NB4 (cell line): ENCODE measurements at regions not wholly inside any gene's neighbourhood (a gene's known extent, or its start where the extent isn't known, plus 50 kb on each side); places are given as distances from the start of the nearest gene placed in this dataset.
"Not testable (repeated sequence)": the region's sequence is repeated elsewhere in the genome, so short reads cannot be mapped to it uniquely, and the experiment has no call there.

Experiments
- DNase-seq: peaks from one replicate; pipeline ENCODE4 v3.0.0; 2010; ENCODE audit warnings: low read depth
- H3K4me3 ChIP-seq: one replicate; pipeline ENCODE4 v1.5.1; 2011; ENCODE audit warnings: mild to moderate bottlenecking, low read depth, low read length, moderate library complexity
- MYC ChIP-seq: IDR thresholded peaks from 2 replicates; pipeline ENCODE4 v1.6.1; 2011; ENCODE audit warnings: low read depth, low read length
- POLR2A ChIP-seq: IDR thresholded peaks from 2 replicates; pipeline ENCODE4 v1.6.1; 2011; ENCODE audit warnings: mild to moderate bottlenecking; ENCODE audit not compliant: insufficient read length; ENCODE audit errors: extremely low read depth
- TF ChIP-seq, protein P1 (sequence below): IDR thresholded peaks from 2 replicates; pipeline ENCODE4 v1.6.1; 2011; ENCODE audit warnings: low read depth, low read length
- TF ChIP-seq, protein P2 (sequence below): IDR thresholded peaks from one replicate; pipeline ENCODE4 v1.5.1; 2012; ENCODE audit warnings: low read depth, low read length

DNA sequence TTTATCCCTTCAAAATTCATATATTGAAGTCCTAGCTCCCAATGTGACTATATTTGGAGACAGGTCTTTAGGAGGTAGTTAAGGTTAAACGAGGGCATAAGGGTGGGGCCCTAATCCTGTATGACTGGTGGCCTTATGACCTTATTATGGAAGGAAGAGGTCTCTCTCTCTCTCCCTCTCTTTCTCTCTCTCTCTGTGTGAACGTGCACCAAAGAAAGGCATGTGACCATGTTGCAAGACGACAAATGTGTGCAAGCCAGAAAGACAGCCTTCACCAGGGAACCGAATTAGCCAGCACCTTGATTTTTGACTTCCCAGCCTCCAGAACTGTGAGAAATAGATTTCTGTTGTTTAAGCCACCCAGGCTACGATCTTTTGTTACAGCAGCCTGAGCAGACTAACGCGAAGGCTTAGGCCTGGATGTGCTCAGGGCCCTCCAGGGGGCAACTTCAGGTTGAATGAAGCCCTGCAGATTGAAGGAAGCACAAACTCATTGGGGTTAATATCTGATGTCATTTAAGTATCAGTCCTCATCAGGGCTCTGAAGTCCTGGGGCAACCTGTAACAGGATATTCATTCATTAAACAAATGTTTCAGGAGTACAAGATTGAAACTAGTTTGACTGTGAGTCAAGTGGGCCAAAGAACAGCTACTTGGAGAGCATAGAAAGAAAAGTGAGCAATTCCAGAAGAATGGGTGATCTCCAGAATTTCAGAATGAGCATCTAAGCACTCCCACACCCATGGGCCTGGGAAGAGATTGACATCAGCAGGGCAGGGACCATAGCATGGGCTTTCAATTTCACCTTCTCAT is 157.4 kb upstream of the TNFAIP3 start:
- TF ChIP-seq, protein P1, sequence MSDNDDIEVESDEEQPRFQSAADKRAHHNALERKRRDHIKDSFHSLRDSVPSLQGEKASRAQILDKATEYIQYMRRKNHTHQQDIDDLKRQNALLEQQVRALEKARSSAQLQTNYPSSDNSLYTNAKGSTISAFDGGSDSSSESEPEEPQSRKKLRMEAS, result no peak

DNA sequence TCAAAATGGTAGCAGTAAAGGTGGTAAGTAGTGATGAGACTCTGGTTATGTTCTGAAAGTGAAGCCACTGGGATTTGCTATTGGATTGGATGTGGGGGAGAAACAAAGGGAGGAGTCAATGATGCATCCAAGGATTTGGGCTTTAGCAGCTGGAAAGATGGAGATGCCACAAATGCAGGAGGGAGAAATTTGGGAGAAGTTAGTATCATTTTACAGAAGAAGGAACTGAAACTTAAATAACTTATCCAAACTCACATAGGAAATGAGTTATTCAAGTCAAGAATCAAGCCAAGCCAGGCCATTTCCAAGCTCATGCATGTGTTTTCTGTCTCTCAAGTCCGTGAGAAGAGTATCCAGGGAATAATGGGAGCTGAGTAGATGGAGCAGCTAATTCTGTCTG is 155.1 kb upstream of the TNFAIP3 start:
- no peak for DNase-seq
- TF ChIP-seq, protein P2, sequence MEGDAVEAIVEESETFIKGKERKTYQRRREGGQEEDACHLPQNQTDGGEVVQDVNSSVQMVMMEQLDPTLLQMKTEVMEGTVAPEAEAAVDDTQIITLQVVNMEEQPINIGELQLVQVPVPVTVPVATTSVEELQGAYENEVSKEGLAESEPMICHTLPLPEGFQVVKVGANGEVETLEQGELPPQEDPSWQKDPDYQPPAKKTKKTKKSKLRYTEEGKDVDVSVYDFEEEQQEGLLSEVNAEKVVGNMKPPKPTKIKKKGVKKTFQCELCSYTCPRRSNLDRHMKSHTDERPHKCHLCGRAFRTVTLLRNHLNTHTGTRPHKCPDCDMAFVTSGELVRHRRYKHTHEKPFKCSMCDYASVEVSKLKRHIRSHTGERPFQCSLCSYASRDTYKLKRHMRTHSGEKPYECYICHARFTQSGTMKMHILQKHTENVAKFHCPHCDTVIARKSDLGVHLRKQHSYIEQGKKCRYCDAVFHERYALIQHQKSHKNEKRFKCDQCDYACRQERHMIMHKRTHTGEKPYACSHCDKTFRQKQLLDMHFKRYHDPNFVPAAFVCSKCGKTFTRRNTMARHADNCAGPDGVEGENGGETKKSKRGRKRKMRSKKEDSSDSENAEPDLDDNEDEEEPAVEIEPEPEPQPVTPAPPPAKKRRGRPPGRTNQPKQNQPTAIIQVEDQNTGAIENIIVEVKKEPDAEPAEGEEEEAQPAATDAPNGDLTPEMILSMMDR, result no peak
- no peak overlapping the region for H3K4me3 ChIP-seq

More for the DNA sequence above, 157.4 kb upstream of the TNFAIP3 start:
- no peak overlapping the region for H3K4me3 ChIP-seq
- no peak for DNase-seq

DNA sequence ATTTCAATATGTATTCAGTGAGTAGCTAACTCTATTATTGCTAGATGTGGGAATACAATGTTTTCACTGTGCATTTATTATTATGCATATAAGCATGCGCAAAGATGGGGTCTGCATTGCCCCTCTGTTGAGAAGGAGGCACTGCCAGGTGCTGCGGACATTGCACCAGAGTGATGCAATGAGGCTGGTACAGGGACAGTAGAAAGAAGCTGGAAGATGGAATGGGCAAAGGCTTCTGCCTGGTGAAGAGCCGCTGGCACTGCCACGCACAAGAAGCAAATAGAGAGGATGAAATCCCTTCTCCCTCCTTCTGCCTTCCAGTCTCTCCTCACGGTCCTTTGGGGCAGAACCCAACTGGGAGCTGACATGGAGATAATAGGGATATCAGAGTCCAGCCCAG is 154.5 kb upstream of the TNFAIP3 start:
- no peak overlapping the region for H3K4me3 ChIP-seq
- TF ChIP-seq, protein P2, result no peak
- TF ChIP-seq, protein P1, result no peak
- TF ChIP-seq POLR2A (no peak), MYC (no peak)
- DNase-seq, result no peak

DNA sequence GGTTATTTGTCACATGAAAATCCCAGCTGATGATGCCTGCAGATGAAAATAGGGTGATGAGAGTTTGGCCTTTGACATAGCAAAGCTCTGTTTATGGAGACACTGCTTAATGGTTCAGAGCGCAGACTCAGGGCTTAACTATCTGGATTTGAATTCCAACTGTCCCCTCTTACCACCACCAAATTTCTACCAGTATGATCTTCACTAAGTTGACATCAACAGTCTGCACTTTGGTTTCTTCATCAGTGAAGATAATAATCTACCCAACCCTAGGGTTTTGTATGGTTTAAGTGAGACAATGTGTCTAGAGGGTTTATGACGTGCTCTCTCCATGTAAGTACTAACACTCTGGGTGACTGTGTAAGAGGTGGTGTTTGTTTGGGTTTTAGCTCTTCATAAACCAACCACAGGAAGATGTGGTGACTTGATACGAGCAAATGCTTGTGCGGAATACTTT is 151.4 kb upstream of the TNFAIP3 start:
- no peak overlapping the region for H3K4me3 ChIP-seq
- DNase-seq, result peak; percentile 31
- TF ChIP-seq POLR2A (no peak), MYC (no peak)
- TF ChIP-seq, protein P2, result no peak
- TF ChIP-seq, protein P1, result no peak

DNA sequence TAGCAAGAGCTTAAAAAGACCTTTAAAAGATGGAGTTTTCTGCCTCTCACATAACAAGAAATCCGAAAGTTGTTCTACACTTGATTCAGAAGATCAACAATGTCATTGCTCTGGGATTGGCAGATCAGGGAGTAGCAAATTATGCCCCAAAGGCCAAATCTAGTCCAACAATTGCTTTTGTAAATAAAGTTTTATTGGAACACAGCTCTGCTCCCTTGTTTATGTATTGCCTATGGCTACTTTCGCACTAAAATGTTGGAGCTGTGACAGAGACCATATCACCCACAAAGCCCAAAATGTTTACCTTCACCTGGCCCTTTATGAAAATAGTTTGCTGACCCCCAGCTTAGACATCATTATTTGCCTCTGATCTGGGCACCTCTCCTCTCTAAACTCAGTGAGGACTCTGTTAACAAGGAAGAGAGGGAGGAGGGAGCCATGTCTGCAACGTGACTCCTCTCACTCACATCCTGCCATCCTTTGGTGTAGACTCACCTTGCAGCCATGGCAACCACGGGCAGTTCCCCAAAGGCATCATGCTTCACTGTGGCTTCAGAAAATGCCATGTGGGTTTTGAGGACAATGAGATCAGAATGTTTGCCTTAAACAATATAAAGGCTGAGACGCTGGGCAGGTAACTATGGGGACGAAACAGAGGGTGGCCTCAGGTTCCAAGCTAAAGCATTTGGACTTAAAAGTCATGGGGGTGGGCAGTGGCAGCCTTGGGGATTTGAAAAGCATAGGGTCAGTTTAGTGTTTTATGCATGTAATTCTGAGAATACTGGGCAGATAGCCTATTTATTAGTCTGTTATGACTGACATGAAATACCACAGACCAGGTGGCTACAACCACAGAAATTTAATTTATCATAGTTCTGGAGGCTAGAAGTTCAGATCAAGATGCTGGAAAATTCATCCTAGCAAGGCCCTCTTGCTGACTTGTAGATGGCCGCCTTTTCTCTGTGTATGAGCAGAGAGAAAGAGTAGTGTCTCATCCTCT is 149.7 kb upstream of the TNFAIP3 start:
- TF ChIP-seq, protein P2, result no peak
- TF ChIP-seq MYC (no peak), POLR2A (no peak)
- TF ChIP-seq, protein P1, result no peak
- no peak overlapping the region for H3K4me3 ChIP-seq
- no peak for DNase-seq

DNA sequence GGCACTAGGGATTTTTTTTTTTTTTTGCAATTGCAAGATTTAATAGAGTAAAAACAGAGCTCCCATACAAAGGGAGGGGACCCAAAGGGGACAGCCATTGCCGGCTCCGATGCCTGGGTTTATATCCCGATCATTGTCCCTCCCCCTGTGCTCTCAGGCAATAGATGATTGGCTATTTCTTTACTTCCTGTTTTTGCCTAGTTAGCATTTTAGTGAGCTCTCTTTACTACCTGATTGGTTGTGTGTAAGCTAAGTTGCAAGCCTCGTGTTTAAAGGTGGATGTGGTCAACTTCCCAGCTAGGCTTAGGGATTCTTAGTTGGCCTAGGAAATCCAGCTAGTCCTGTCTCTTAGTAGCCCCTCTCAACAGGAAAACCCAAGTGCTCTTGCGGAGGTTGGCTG is 148.2 kb upstream of the TNFAIP3 start:
- not testable (repeated sequence) for H3K4me3 ChIP-seq

More for the DNA sequence above, 148.2 kb upstream of the TNFAIP3 start:
- DNase-seq, result not testable (repeated sequence)
